ENCODE measurements at regions not wholly inside any gene's neighbourhood (a gene's known extent, or its start where the extent isn't known, plus 50 kb on each side); places are given as distances from the start of the nearest gene placed in this dataset.

DNA sequence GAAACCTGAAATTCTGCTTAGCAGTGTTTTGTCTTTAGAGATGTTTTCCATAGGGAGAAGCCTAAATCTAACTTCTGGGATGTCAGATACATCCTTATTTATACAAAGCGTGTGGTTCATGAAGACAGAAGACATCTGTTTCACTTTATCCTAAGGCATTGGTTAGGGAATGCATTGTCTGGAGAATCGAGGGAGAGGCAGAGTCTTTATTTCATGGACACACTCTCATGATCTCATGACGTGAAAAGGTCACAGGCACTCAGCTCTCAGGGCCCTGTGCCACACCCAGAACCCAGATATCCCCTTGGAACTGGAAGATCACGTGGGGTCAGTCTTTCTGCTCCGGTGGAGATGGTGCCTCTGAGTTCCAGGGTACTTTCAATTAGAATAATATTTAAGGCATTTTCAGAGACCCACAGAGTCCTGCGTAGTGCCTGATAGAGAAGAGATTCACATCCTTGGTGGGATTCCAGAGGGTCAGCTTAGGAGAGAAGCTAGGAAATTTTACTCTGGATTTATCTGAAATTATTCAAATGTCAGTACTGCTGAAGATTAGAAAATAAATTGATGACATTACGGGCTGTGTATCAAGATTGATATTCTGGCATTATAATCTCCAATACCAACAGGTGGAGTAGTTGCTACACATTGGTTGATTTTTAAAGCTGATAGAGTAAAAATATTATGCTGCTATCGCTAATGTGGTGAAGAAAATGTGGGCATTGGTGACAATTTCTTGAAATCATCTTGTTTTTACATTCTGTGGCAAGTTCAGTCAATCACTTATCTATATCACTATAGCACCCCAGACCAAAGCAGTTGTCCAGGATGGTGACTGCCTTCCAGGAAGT lies 378.3 kb downstream of the MTRR start (continued):
- TF ChIP-seq TEAD1 (CRISPR knock-in tag; IDR thresholded peaks at IDR 0.05) (no peak), TCF7 (CRISPR knock-in tag; IDR thresholded peaks at IDR 0.05; ENCODE audit: low read depth) (no peak)
- TF ChIP-seq, protein P1, sequence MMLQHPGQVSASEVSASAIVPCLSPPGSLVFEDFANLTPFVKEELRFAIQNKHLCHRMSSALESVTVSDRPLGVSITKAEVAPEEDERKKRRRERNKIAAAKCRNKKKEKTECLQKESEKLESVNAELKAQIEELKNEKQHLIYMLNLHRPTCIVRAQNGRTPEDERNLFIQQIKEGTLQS (CRISPR knock-in tag; conservative IDR thresholded peaks at IDR 0.05), result no peak
- TF ChIP-seq, protein P2, sequence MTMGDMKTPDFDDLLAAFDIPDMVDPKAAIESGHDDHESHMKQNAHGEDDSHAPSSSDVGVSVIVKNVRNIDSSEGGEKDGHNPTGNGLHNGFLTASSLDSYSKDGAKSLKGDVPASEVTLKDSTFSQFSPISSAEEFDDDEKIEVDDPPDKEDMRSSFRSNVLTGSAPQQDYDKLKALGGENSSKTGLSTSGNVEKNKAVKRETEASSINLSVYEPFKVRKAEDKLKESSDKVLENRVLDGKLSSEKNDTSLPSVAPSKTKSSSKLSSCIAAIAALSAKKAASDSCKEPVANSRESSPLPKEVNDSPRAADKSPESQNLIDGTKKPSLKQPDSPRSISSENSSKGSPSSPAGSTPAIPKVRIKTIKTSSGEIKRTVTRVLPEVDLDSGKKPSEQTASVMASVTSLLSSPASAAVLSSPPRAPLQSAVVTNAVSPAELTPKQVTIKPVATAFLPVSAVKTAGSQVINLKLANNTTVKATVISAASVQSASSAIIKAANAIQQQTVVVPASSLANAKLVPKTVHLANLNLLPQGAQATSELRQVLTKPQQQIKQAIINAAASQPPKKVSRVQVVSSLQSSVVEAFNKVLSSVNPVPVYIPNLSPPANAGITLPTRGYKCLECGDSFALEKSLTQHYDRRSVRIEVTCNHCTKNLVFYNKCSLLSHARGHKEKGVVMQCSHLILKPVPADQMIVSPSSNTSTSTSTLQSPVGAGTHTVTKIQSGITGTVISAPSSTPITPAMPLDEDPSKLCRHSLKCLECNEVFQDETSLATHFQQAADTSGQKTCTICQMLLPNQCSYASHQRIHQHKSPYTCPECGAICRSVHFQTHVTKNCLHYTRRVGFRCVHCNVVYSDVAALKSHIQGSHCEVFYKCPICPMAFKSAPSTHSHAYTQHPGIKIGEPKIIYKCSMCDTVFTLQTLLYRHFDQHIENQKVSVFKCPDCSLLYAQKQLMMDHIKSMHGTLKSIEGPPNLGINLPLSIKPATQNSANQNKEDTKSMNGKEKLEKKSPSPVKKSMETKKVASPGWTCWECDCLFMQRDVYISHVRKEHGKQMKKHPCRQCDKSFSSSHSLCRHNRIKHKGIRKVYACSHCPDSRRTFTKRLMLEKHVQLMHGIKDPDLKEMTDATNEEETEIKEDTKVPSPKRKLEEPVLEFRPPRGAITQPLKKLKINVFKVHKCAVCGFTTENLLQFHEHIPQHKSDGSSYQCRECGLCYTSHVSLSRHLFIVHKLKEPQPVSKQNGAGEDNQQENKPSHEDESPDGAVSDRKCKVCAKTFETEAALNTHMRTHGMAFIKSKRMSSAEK (CRISPR knock-in tag; IDR thresholded peaks at IDR 0.05; ENCODE audit: borderline replicate concordance), result no peak

DNA sequence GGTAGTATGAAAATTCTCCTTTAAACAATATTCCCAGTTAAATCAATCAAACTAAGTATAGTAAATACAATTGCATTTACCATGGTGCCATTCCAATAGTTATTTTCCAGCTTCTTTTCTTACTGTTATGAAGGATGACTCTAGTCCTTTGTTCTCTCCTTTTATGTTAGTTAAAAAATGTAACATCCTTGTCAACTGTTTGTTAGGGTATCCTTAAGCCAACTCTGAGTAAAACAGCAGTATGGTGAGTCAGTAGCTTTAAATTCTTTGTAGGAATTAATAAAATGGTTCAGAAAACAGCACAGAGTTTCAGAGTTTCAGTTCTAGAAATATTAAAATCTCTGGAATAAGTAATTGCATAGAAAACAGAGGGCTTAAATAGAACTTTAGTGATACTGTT lies 384.4 kb downstream of the MTRR start:
- Mint-ChIP-seq H3K27ac (no peak overlapping the region), H3K36me3 (no peaks in the 10 kb centered on the region), H3K9me3 (no peaks in the 10 kb centered on the region), H3K4me1 (peaks cover 4% of the 10 kb centered on the region), H3K4me3 (no peak overlapping the region), H3K27me3 (ENCODE audit: low read depth) (no peaks in the 10 kb centered on the region)
- TF ChIP-seq, protein P3, sequence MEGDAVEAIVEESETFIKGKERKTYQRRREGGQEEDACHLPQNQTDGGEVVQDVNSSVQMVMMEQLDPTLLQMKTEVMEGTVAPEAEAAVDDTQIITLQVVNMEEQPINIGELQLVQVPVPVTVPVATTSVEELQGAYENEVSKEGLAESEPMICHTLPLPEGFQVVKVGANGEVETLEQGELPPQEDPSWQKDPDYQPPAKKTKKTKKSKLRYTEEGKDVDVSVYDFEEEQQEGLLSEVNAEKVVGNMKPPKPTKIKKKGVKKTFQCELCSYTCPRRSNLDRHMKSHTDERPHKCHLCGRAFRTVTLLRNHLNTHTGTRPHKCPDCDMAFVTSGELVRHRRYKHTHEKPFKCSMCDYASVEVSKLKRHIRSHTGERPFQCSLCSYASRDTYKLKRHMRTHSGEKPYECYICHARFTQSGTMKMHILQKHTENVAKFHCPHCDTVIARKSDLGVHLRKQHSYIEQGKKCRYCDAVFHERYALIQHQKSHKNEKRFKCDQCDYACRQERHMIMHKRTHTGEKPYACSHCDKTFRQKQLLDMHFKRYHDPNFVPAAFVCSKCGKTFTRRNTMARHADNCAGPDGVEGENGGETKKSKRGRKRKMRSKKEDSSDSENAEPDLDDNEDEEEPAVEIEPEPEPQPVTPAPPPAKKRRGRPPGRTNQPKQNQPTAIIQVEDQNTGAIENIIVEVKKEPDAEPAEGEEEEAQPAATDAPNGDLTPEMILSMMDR (IDR thresholded peaks at IDR 0.05), result no peak
- TF ChIP-seq, protein P4, sequence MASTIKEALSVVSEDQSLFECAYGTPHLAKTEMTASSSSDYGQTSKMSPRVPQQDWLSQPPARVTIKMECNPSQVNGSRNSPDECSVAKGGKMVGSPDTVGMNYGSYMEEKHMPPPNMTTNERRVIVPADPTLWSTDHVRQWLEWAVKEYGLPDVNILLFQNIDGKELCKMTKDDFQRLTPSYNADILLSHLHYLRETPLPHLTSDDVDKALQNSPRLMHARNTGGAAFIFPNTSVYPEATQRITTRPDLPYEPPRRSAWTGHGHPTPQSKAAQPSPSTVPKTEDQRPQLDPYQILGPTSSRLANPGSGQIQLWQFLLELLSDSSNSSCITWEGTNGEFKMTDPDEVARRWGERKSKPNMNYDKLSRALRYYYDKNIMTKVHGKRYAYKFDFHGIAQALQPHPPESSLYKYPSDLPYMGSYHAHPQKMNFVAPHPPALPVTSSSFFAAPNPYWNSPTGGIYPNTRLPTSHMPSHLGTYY (CRISPR knock-in tag; IDR thresholded peaks at IDR 0.05), result no peak
- TF ChIP-seq SP1 (CRISPR knock-in tag; conservative IDR thresholded peaks at IDR 0.05) (no peak), NR1H2 (CRISPR knock-in tag; IDR thresholded peaks at IDR 0.05) (no peak), ATF1 (CRISPR knock-in tag; IDR thresholded peaks at IDR 0.05) (no peak), JUN (CRISPR knock-in tag; IDR thresholded peaks at IDR 0.05) (no peak), ZNF671 (CRISPR knock-in tag; IDR thresholded peaks at IDR 0.05) (no peak)
- TF ChIP-seq, protein P5, sequence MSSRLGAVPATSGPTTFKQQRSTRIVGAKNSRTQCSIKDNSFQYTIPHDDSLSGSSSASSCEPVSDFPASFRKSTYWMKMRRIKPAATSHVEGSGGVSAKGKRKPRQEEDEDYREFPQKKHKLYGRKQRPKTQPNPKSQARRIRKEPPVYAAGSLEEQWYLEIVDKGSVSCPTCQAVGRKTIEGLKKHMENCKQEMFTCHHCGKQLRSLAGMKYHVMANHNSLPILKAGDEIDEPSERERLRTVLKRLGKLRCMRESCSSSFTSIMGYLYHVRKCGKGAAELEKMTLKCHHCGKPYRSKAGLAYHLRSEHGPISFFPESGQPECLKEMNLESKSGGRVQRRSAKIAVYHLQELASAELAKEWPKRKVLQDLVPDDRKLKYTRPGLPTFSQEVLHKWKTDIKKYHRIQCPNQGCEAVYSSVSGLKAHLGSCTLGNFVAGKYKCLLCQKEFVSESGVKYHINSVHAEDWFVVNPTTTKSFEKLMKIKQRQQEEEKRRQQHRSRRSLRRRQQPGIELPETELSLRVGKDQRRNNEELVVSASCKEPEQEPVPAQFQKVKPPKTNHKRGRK (CRISPR knock-in tag; IDR thresholded peaks at IDR 0.05; ENCODE audit: borderline replicate concordance), result no peak
- ATAC-seq, result no peak
- no peak for DNase-seq (ENCODE audit: low spot score)
- ChIA-PET CTCF (no interaction called here), POLR2A (no interaction called here)

DNA sequence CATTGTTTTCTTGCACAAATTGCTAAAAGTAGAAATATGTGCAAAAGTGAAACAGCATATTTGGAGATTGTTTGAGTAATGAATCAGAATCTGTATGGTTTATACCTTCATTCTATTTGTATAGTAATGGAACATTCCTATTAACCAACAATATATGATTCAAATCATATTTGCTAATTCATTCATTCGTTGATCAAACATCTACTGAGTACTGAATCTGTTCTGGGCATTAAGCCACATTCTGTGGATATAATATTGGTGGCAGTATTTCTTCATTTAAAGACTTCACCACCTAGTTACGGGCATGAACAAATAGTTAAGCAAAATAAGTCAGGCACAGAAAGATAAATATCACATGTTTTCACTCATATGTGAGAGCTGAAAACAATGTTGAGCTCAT lies 385.7 kb downstream of the MTRR start:
- ChIA-PET POLR2A (no interaction called here), CTCF (no interaction called here)
- Mint-ChIP-seq H3K4me3 (no peak overlapping the region), H3K27me3 (ENCODE audit: low read depth) (no peaks in the 10 kb centered on the region), H3K27ac (no peak overlapping the region), H3K9me3 (no peaks in the 10 kb centered on the region), H3K4me1 (peaks cover 12% of the 10 kb centered on the region), H3K36me3 (no peaks in the 10 kb centered on the region)
- ATAC-seq, result no peak
- no peak for DNase-seq (ENCODE audit: low spot score)
- TF ChIP-seq, protein P6, sequence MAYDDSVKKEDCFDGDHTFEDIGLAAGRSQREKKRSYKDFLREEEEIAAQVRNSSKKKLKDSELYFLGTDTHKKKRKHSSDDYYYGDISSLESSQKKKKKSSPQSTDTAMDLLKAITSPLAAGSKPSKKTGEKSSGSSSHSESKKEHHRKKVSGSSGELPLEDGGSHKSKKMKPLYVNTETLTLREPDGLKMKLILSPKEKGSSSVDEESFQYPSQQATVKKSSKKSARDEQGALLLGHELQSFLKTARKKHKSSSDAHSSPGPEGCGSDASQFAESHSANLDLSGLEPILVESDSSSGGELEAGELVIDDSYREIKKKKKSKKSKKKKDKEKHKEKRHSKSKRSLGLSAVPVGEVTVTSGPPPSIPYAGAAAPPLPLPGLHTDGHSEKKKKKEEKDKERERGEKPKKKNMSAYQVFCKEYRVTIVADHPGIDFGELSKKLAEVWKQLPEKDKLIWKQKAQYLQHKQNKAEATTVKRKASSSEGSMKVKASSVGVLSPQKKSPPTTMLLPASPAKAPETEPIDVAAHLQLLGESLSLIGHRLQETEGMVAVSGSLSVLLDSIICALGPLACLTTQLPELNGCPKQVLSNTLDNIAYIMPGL (CRISPR knock-in tag; IDR thresholded peaks at IDR 0.05), result no peak
- TF ChIP-seq, protein P7, sequence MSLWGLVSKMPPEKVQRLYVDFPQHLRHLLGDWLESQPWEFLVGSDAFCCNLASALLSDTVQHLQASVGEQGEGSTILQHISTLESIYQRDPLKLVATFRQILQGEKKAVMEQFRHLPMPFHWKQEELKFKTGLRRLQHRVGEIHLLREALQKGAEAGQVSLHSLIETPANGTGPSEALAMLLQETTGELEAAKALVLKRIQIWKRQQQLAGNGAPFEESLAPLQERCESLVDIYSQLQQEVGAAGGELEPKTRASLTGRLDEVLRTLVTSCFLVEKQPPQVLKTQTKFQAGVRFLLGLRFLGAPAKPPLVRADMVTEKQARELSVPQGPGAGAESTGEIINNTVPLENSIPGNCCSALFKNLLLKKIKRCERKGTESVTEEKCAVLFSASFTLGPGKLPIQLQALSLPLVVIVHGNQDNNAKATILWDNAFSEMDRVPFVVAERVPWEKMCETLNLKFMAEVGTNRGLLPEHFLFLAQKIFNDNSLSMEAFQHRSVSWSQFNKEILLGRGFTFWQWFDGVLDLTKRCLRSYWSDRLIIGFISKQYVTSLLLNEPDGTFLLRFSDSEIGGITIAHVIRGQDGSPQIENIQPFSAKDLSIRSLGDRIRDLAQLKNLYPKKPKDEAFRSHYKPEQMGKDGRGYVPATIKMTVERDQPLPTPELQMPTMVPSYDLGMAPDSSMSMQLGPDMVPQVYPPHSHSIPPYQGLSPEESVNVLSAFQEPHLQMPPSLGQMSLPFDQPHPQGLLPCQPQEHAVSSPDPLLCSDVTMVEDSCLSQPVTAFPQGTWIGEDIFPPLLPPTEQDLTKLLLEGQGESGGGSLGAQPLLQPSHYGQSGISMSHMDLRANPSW (CRISPR knock-in tag; conservative IDR thresholded peaks at IDR 0.05; ENCODE audit: low read depth), result no peak
- TF ChIP-seq JUN (CRISPR knock-in tag; IDR thresholded peaks at IDR 0.05) (no peak), CREB1 (CRISPR knock-in tag; IDR thresholded peaks at IDR 0.05) (no peak), NR1H2 (CRISPR knock-in tag; IDR thresholded peaks at IDR 0.05) (no peak), SMAD3 (CRISPR knock-in tag; IDR thresholded peaks at IDR 0.05; ENCODE audit: borderline replicate concordance) (no peak)
- TF ChIP-seq, protein P5 (CRISPR knock-in tag; IDR thresholded peaks at IDR 0.05; ENCODE audit: borderline replicate concordance), result no peak
